HepG2 (cell line): ENCODE measurements at regions not wholly inside any gene's neighbourhood (a gene's known extent, or its start where the extent isn't known, plus 50 kb on each side); places are given as distances from the start of the nearest gene placed in this dataset.

Source experiments
- ATAC-seq: fragments of 200-7000 bp; cut with Tn5 transposase; 3 replicates; pipeline ENCODE4 v1.9.1; 2020; ENCODE audit warnings: mild to moderate bottlenecking, moderate library complexity
- BruUV-seq: library from RNA; stranded (reverse); fragments of 400-500 nt; replicated peaks from 2 replicates; lab custom pipeline; 2021; lab: Mats Ljungman, UMichigan
- CTCF ChIA-PET: fragments of 300-600 bp; formaldehyde crosslinking; extraction: SDS; loops from one replicate; lab custom pipeline; 2021; ENCODE audit warnings: low total read pairs, inconsistent platforms, low intra/inter-chr PET ratio; lab: Yijun Ruan, JAX
- POLR2A ChIA-PET: fragments of 350-600 bp; sonication (Branson Sonifier 250); formaldehyde crosslinking; loops from one replicate; lab custom pipeline; 2020; ENCODE audit warnings: antibody characterized with exemption, inconsistent platforms; lab: Yijun Ruan, JAX
- DNase-seq: peaks from one replicate; pipeline ENCODE4 v3.0.0-alpha.2; 2015; ENCODE audit warnings: low spot score
- FAIRE-seq: peaks from 3 replicates; lab custom pipeline; 2011; peaks lifted over from hg19 to GRCh38; lab: Jason Lieb, UNC
- H2AFZ ChIP-seq: one replicate; pipeline ENCODE4 v1.6.1; 2011; ENCODE audit warnings: low read length, inconsistent platforms
- H3K27ac ChIP-seq: fragments of 300-600 bp; 3 replicates; pipeline ENCODE4 v1.8.0; 2011; ENCODE audit warnings: mixed run types, mild to moderate bottlenecking, mixed read lengths, low read length, inconsistent platforms; ENCODE audit not compliant: insufficient read depth; ENCODE audit errors: extremely low read length
- H3K27me3 ChIP-seq, 2 experiments: fragments of 200-600 bp in 1 of 2; 2 replicates in 1 of 2; 3 replicates in 1 of 2; pipeline versions ENCODE4 v1.6.0 to v1.8.0; 2011; ENCODE audit warnings: low read length in 2 of 2, mild to moderate bottlenecking in 2 of 2, moderate library complexity in 2 of 2, inconsistent platforms in 1 of 2; ENCODE audit not compliant: insufficient read depth in 2 of 2, control insufficient read depth in 1 of 2
- H3K36me3 ChIP-seq, 2 experiments: fragments of 200-600 bp in 1 of 2; replicated peaks in 1 of 2; 2 replicates in 1 of 2; 3 replicates in 1 of 2; pipeline versions ENCODE4 v1.5.1 to v1.8.0; 2011; ENCODE audit warnings: low read length in 2 of 2, inconsistent platforms in 1 of 2; ENCODE audit not compliant: insufficient read depth in 2 of 2, control insufficient read depth in 1 of 2
- H3K4me1 ChIP-seq: 2 replicates; pipeline ENCODE4 v1.5.1; 2012; ENCODE audit warnings: low read length, inconsistent platforms; ENCODE audit not compliant: insufficient read depth
- H3K4me2 ChIP-seq: 2 replicates; pipeline ENCODE4 v1.6.0; 2011; ENCODE audit warnings: low read depth, low read length, inconsistent platforms
- H3K4me3 ChIP-seq, 3 experiments: fragments of 200-600 bp in 1 of 3; sonication (generic), shearing (Covaris generic) in 1 of 3; replicated peaks in 1 of 3; 2 replicates each; pipeline ENCODE4 v1.5.1; 2011 to 2016; ENCODE audit warnings: low read length in 3 of 3, inconsistent platforms in 2 of 3, low read depth in 2 of 3, mild to moderate bottlenecking in 2 of 3, control low read depth in 1 of 3, mixed read lengths in 1 of 3; ENCODE audit not compliant: insufficient read depth in 1 of 3
- H3K79me2 ChIP-seq: one replicate; pipeline ENCODE4 v1.6.1; 2011; ENCODE audit warnings: low read length, inconsistent platforms; ENCODE audit not compliant: insufficient read depth
- H3K9ac ChIP-seq: 2 replicates; pipeline ENCODE4 v1.6.0; 2011; ENCODE audit warnings: mild to moderate bottlenecking, low read depth, low read length, inconsistent platforms; ENCODE audit not compliant: insufficient read depth
- H3K9me3 ChIP-seq: 2 replicates; pipeline ENCODE4 v1.5.1; 2012; ENCODE audit warnings: mild to moderate bottlenecking, low read length
- H4K20me1 ChIP-seq: 2 replicates; pipeline ENCODE4 v1.6.0; 2011; ENCODE audit warnings: inconsistent platforms, mild to moderate bottlenecking, low read length, moderate library complexity; ENCODE audit not compliant: insufficient read depth
- DR1 ChIP-seq: sonication (generic); formaldehyde crosslinking; IDR thresholded peaks from 2 replicates; pipeline ENCODE4 v1.8.0; 2021; ENCODE audit warnings: mild to moderate bottlenecking, missing genetic modification reagents, inconsistent platforms
- FOXK1 ChIP-seq: sonication (generic); formaldehyde crosslinking; IDR thresholded peaks from 2 replicates; pipeline ENCODE4 v1.4.0; 2020; ENCODE audit warnings: low read depth, missing genetic modification reagents, borderline replicate concordance
- ZNF501 ChIP-seq: sonication (generic); formaldehyde crosslinking; IDR thresholded peaks from 2 replicates; pipeline ENCODE4 v1.5.1; 2020; ENCODE audit warnings: mild to moderate bottlenecking, moderate library complexity, missing genetic modification reagents
- WGBS: methylation state at CpG from one replicate; pipeline ENCODE4 v1.1.6; 2017; ENCODE audit warnings: low lambda C conversion rate; 5-methylcytosine and 5-hydroxymethylcytosine counted together
- in situ Hi-C: cut with HindIII; loops from 2 replicates; pipeline ENCODE4 v1.10.0; 2017; ENCODE audit warnings: low pct_unique_long_range_greater_than_20kb; ENCODE audit not compliant: extremely low pct_ligation_motif_present
- intact Hi-C: fragments of 100-400 bp; cut with micrococcal nuclease; formaldehyde crosslinking; loops from one replicate; pipeline ENCODE4 v1.10.0; 2022; ENCODE audit not compliant: unreplicated experiment

GRCh38 chr3:66144568-66145407 is 76.0 kb upstream of the SLC25A26 start:
- CTCF ChIA-PET = no interaction called here
- Histone ChIP-seq H4K20me1 (no peaks in the 10 kb centered on the region), H3K9ac (no peak overlapping the region), H2AFZ (no peak overlapping the region), H3K4me3 (no peak overlapping the region), H3K79me2 (no peaks in the 10 kb centered on the region), H3K4me1 (no peaks in the 10 kb centered on the region), H3K27me3 (peaks cover 0 to 2% of the 10 kb centered on the region in 2 experiments; a peak in 1 of 5 replicates), H3K4me2 (no peak overlapping the region), H3K9me3 (no peaks in the 10 kb centered on the region), H3K36me3 (no peaks in the 10 kb centered on the region), H3K27ac (no peak overlapping the region)
- ATAC-seq = no peak
- POLR2A ChIA-PET = no interaction called here
- no peak for TF ChIP-seq ZNF501 (CRISPR knock-in tag)
- FAIRE-seq = no peak
- 4% methylated on average over 7 of the region's 7 CpGs for WGBS
- BruUV-seq = no TSS peak
- in situ Hi-C loops (loop anchor here (5.0 kb wide), 1 partner anchor 357 kb away; no protein-coding TSS in a partner anchor), intact Hi-C loops (no loop called here)
- DNase-seq = no peak

- H3K36me3 ChIP-seq = no peaks in the 10 kb centered on the region
Observed at GRCh38 chr3:66142079-66142478, 78.7 kb upstream of the SLC25A26 start.

More at GRCh38 chr3:66142079-66142478, 78.7 kb upstream of the SLC25A26 start:
- Histone ChIP-seq H4K20me1 (no peaks in the 10 kb centered on the region), H3K4me2 (no peak overlapping the region), H3K27me3 (peaks cover 0 to 2% of the 10 kb centered on the region in 2 experiments; a peak in 1 of 5 replicates), H3K9me3 (no peaks in the 10 kb centered on the region), H3K27ac (no peak overlapping the region), H3K9ac (no peak overlapping the region), H3K4me3 (no peak overlapping the region), H2AFZ (no peak overlapping the region), H3K79me2 (no peaks in the 10 kb centered on the region), H3K4me1 (no peaks in the 10 kb centered on the region)
- CTCF ChIA-PET = no interaction called here
- FAIRE-seq (no peak), DNase-seq (no peak), ATAC-seq (no peak)
- WGBS = 79% methylated on average over 1 of the region's 1 CpG
- BruUV-seq = no TSS peak
- in situ Hi-C loops (loop anchor here (5.0 kb wide), 1 partner anchor 355 kb away; no protein-coding TSS in a partner anchor), intact Hi-C loops (no loop called here)
- POLR2A ChIA-PET = no interaction called here
- TF ChIP-seq DR1 (CRISPR knock-in tag) (no peak), FOXK1 (CRISPR knock-in tag) (no peak)
